ENCODE measurements at regions not wholly inside any gene's neighbourhood (a gene's known extent, or its start where the extent isn't known, plus 50 kb on each side); places are given as distances from the start of the nearest gene placed in this dataset.

- H3K9me2 ChIP-seq (replicated peaks; ENCODE audit: insufficient read depth, low read length) = no peaks in the 10 kb centered on the region; the same call in 1 of the 2 replicates
- H3F3A ChIP-seq (ENCODE audit: insufficient read depth) = no peaks in the 10 kb centered on the region
- H3K9me3 ChIP-seq (ENCODE audit: insufficient read depth, low read length) = no peaks in the 10 kb centered on the region
- TF ChIP-seq EZH2phosphoT487 (conservative IDR thresholded peaks at IDR 0.05; ENCODE audit: low read length) (no peak), CTCF (IDR thresholded peaks at IDR 0.05; ENCODE audit: insufficient read depth, low read length, poor library complexity, severe bottlenecking) (no peak)
- H3K27ac ChIP-seq (ENCODE audit: low read depth, low read length) = no peak overlapping the region
- no peak overlapping the region for H3K4me3 ChIP-seq (ENCODE audit: insufficient read depth, low read length, poor library complexity, severe bottlenecking)
- no peak overlapping the region for H3K4me2 ChIP-seq (ENCODE audit: low read depth, low read length, poor library complexity, severe bottlenecking)
- H2AFZ ChIP-seq (ENCODE audit: low read depth, low read length, severe bottlenecking) = no peak overlapping the region
- H3K79me2 ChIP-seq (ENCODE audit: insufficient read depth, low read length) = no peaks in the 10 kb centered on the region
- no peaks in the 10 kb centered on the region for H4K20me1 ChIP-seq (ENCODE audit: low read depth, low read length)
- H3K27me3 ChIP-seq (ENCODE audit: low read length) = no peaks in the 10 kb centered on the region
- H3K36me3 ChIP-seq (ENCODE audit: low read length) = no peaks in the 10 kb centered on the region
- H3K9ac ChIP-seq (ENCODE audit: low read length) = no peak overlapping the region
These were observed 606.5 kb upstream of the CAMK1G start for GRCh38 chr1:208977012-208977411.

- Histone ChIP-seq H4K20me1 (ENCODE audit: low read depth, low read length) (no peaks in the 10 kb centered on the region), H2AFZ (ENCODE audit: low read depth, low read length, severe bottlenecking) (no peak overlapping the region), H3K9me2 (replicated peaks; ENCODE audit: insufficient read depth, low read length) (no peaks in the 10 kb centered on the region; the same call in 1 of the 2 replicates), H3K36me3 (ENCODE audit: low read length) (no peaks in the 10 kb centered on the region), H3K4me3 (ENCODE audit: insufficient read depth, low read length, poor library complexity, severe bottlenecking) (no peak overlapping the region), H3K79me2 (ENCODE audit: insufficient read depth, low read length) (no peaks in the 10 kb centered on the region), H3K27me3 (ENCODE audit: low read length) (no peaks in the 10 kb centered on the region), H3K4me2 (ENCODE audit: low read depth, low read length, poor library complexity, severe bottlenecking) (no peak overlapping the region), H3K9me3 (ENCODE audit: insufficient read depth, low read length) (no peaks in the 10 kb centered on the region), H3K9ac (ENCODE audit: low read length) (no peak overlapping the region), H3K27ac (ENCODE audit: low read depth, low read length) (no peak overlapping the region), H3F3A (ENCODE audit: insufficient read depth) (no peaks in the 10 kb centered on the region)
- TF ChIP-seq EZH2phosphoT487 (conservative IDR thresholded peaks at IDR 0.05; ENCODE audit: low read length) = no peak
- no peak for TF ChIP-seq CTCF (IDR thresholded peaks at IDR 0.05; ENCODE audit: insufficient read depth, low read length, poor library complexity, severe bottlenecking)
These were observed 605.8 kb upstream of the CAMK1G start for GRCh38 chr1:208977638-208978256.

- no peaks in the 10 kb centered on the region for H3K27me3 ChIP-seq (ENCODE audit: low read length)
- H3K36me3 ChIP-seq (ENCODE audit: low read length) = no peaks in the 10 kb centered on the region
- H3K4me2 ChIP-seq (ENCODE audit: low read depth, low read length, poor library complexity, severe bottlenecking) = no peak overlapping the region
- no peak overlapping the region for H3K4me3 ChIP-seq (ENCODE audit: insufficient read depth, low read length, poor library complexity, severe bottlenecking)
- H3K9me2 ChIP-seq (replicated peaks; ENCODE audit: insufficient read depth, low read length) = no peaks in the 10 kb centered on the region; the same call in 1 of the 2 replicates
- no peaks in the 10 kb centered on the region for H3K79me2 ChIP-seq (ENCODE audit: insufficient read depth, low read length)
- no peaks in the 10 kb centered on the region for H3K9me3 ChIP-seq (ENCODE audit: insufficient read depth, low read length)
- no peak overlapping the region for H3K27ac ChIP-seq (ENCODE audit: low read depth, low read length)
- TF ChIP-seq EZH2phosphoT487 (conservative IDR thresholded peaks at IDR 0.05; ENCODE audit: low read length) = no peak
- TF ChIP-seq CTCF (IDR thresholded peaks at IDR 0.05; ENCODE audit: insufficient read depth, low read length, poor library complexity, severe bottlenecking) = no peak
- H3K9ac ChIP-seq (ENCODE audit: low read length) = no peak overlapping the region
- H4K20me1 ChIP-seq (ENCODE audit: low read depth, low read length) = no peaks in the 10 kb centered on the region
- H2AFZ ChIP-seq (ENCODE audit: low read depth, low read length, severe bottlenecking) = no peak overlapping the region
- H3F3A ChIP-seq (ENCODE audit: insufficient read depth) = no peaks in the 10 kb centered on the region
These were observed 603.7 kb upstream of the CAMK1G start for GRCh38 chr1:208979776-208980175.

Data from SU-DHL-6 (cell line).